ENCODE measurements at regions not wholly inside any gene's neighbourhood (a gene's known extent, or its start where the extent isn't known, plus 50 kb on each side); places are given as distances from the start of the nearest gene placed in this dataset.

DNA sequence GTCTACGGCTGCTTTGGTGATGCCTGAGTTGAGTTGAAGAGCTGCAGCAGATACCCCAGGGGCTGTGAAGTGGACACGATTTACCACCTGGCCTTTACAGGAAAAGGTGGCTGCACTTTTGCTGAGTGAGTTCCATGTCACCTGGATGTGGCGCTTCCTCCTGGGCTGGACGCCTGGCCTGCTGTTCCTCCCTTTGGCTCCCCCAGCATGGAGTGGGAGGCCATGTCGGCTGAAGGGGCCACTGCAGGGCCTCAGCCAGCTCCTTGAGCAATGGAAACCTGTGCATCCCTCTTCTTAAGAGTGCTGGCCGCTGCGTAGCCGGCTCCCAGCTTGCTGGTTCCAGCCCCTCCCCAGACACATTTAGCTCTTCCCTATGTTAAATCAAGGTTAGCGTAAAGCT lies 221.0 kb downstream of the GLRX3 start:
- Histone ChIP-seq H3F3A (replicated peaks; ENCODE audit: low read depth) (no peaks in the 10 kb centered on the region), H3K9me2 (ENCODE audit: insufficient read depth) (no peaks in the 10 kb centered on the region), H4K20me1 (replicated peaks; ENCODE audit: insufficient read depth) (no peaks in the 10 kb centered on the region), H3K4me3 (no peak overlapping the region), H3K27me3 (ENCODE audit: insufficient read depth) (no peaks in the 10 kb centered on the region), H2AFZ (no peak overlapping the region), H3K36me3 (ENCODE audit: insufficient read depth) (no peaks in the 10 kb centered on the region), H3K27ac (ENCODE audit: low read depth) (no peak overlapping the region), H3K79me2 (replicated peaks; ENCODE audit: insufficient read depth) (no peaks in the 10 kb centered on the region), H3K4me2 (no peak overlapping the region), H3K4me1 (ENCODE audit: insufficient read depth) (no peaks in the 10 kb centered on the region)
- Mint-ChIP-seq H3K27me3 (ENCODE audit: insufficient read depth, low read depth, poor library complexity) (peaks cover 10% of the 10 kb centered on the region), H3K4me3 (no peak overlapping the region), H3K36me3 (ENCODE audit: low read depth) (peaks cover 54% of the 10 kb centered on the region), H3K9me3 (peaks cover 98% of the 10 kb centered on the region), H3K27ac (no peak overlapping the region), H3K4me1 (no peaks in the 10 kb centered on the region; the same call in 2 of the 3 replicates)
- no peak for DNase-seq (ENCODE audit: low spot score)
- TF ChIP-seq JUNB (IDR thresholded peaks at IDR 0.05; ENCODE audit: unreplicated experiment) (no peak), EZH2 (IDR thresholded peaks at IDR 0.05; ENCODE audit: low read depth, unreplicated experiment) (no peak), ZNF114 (CRISPR knock-in tag; IDR thresholded peaks at IDR 0.05) (no peak)
- TF ChIP-seq, protein P1, sequence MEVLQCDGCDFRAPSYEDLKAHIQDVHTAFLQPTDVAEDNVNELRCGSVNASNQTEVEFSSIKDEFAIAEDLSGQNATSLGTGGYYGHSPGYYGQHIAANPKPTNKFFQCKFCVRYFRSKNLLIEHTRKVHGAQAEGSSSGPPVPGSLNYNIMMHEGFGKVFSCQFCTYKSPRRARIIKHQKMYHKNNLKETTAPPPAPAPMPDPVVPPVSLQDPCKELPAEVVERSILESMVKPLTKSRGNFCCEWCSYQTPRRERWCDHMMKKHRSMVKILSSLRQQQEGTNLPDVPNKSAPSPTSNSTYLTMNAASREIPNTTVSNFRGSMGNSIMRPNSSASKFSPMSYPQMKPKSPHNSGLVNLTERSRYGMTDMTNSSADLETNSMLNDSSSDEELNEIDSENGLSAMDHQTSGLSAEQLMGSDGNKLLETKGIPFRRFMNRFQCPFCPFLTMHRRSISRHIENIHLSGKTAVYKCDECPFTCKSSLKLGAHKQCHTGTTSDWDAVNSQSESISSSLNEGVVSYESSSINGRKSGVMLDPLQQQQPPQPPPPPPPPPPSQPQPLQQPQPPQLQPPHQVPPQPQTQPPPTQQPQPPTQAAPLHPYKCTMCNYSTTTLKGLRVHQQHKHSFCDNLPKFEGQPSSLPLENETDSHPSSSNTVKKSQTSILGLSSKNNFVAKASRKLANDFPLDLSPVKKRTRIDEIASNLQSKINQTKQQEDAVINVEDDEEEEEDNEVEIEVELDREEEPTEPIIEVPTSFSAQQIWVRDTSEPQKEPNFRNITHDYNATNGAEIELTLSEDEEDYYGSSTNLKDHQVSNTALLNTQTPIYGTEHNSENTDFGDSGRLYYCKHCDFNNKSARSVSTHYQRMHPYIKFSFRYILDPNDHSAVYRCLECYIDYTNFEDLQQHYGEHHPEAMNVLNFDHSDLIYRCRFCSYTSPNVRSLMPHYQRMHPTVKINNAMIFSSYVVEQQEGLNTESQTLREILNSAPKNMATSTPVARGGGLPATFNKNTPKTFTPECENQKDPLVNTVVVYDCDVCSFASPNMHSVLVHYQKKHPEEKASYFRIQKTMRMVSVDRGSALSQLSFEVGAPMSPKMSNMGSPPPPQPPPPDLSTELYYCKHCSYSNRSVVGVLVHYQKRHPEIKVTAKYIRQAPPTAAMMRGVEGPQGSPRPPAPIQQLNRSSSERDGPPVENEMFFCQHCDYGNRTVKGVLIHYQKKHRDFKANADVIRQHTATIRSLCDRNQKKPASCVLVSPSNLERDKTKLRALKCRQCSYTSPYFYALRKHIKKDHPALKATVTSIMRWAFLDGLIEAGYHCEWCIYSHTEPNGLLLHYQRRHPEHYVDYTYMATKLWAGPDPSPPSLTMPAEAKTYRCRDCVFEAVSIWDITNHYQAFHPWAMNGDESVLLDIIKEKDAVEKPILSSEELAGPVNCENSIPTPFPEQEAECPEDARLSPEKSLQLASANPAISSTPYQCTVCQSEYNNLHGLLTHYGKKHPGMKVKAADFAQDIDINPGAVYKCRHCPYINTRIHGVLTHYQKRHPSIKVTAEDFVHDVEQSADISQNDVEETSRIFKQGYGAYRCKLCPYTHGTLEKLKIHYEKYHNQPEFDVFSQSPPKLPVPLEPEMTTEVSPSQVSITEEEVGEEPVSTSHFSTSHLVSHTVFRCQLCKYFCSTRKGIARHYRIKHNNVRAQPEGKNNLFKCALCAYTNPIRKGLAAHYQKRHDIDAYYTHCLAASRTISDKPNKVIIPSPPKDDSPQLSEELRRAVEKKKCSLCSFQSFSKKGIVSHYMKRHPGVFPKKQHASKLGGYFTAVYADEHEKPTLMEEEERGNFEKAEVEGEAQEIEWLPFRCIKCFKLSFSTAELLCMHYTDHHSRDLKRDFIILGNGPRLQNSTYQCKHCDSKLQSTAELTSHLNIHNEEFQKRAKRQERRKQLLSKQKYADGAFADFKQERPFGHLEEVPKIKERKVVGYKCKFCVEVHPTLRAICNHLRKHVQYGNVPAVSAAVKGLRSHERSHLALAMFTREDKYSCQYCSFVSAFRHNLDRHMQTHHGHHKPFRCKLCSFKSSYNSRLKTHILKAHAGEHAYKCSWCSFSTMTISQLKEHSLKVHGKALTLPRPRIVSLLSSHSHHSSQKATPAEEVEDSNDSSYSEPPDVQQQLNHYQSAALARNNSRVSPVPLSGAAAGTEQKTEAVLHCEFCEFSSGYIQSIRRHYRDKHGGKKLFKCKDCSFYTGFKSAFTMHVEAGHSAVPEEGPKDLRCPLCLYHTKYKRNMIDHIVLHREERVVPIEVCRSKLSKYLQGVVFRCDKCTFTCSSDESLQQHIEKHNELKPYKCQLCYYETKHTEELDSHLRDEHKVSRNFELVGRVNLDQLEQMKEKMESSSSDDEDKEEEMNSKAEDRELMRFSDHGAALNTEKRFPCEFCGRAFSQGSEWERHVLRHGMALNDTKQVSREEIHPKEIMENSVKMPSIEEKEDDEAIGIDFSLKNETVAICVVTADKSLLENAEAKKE (CRISPR knock-in tag; IDR thresholded peaks at IDR 0.05) = no peak
- no peak for ATAC-seq

GRCh38 chr10:130357951-130358350 lies 221.8 kb downstream of the GLRX3 start:
- Histone ChIP-seq H3K9me2 (ENCODE audit: insufficient read depth) (no peaks in the 10 kb centered on the region), H3K79me2 (replicated peaks; ENCODE audit: insufficient read depth) (no peaks in the 10 kb centered on the region), H3K4me2 (no peak overlapping the region), H3K27ac (ENCODE audit: low read depth) (no peak overlapping the region), H4K20me1 (replicated peaks; ENCODE audit: insufficient read depth) (no peaks in the 10 kb centered on the region), H3K4me3 (no peak overlapping the region), H3K27me3 (ENCODE audit: insufficient read depth) (no peaks in the 10 kb centered on the region), H3K4me1 (ENCODE audit: insufficient read depth) (no peaks in the 10 kb centered on the region), H3K36me3 (ENCODE audit: insufficient read depth) (no peaks in the 10 kb centered on the region), H3F3A (replicated peaks; ENCODE audit: low read depth) (no peaks in the 10 kb centered on the region), H2AFZ (no peak overlapping the region)
- H3K9me3 Mint-ChIP-seq = peaks cover 97% of the 10 kb centered on the region
- ATAC-seq = no peak
- H3K4me1 Mint-ChIP-seq = no peaks in the 10 kb centered on the region; the same call in 2 of the 3 replicates
- peaks cover 10% of the 10 kb centered on the region for H3K27me3 Mint-ChIP-seq (ENCODE audit: insufficient read depth, low read depth, poor library complexity)
- H3K4me3 Mint-ChIP-seq = no peak overlapping the region
- no peak for DNase-seq (ENCODE audit: low spot score)
- H3K36me3 Mint-ChIP-seq (ENCODE audit: low read depth) = peaks cover 57% of the 10 kb centered on the region
- no peak overlapping the region for H3K27ac Mint-ChIP-seq
- TF ChIP-seq ETS1 (IDR thresholded peaks at IDR 0.05) (no peak), EZH2 (IDR thresholded peaks at IDR 0.05; ENCODE audit: low read depth, unreplicated experiment) (no peak), POLR2AphosphoS5 (IDR thresholded peaks at IDR 0.05; ENCODE audit: low read depth) (no peak)

Measured in GM23338 (cell line).